Keratinocyte (primary cell): ENCODE measurements at regions not wholly inside any gene's neighbourhood (a gene's known extent, or its start where the extent isn't known, plus 50 kb on each side); places are given as distances from the start of the nearest gene placed in this dataset.

Experiments
- EZH2 ChIP-seq: IDR thresholded peaks from one replicate; pipeline ENCODE4 v1.6.1; 2012; ENCODE audit warnings: inconsistent platforms, mild to moderate bottlenecking, low read length, moderate library complexity
- TF ChIP-seq, protein P1 (sequence below), 3 experiments: IDR thresholded peaks in 1 of 3; conservative IDR thresholded peaks in 1 of 3; optimal IDR thresholded peaks in 1 of 3; 2 replicates in 2 of 3; 3 replicates in 1 of 3; pipeline versions ENCODE3 to v1.5.1; 2011; ENCODE audit warnings: low read length in 3 of 3, mild to moderate bottlenecking in 3 of 3, moderate library complexity in 2 of 3, control low read depth in 1 of 3, inconsistent platforms in 1 of 3; ENCODE audit not compliant: insufficient read depth in 2 of 3; ENCODE audit errors: extremely low read depth in 1 of 3

- TF ChIP-seq EZH2 = no peak
- TF ChIP-seq, protein P1, sequence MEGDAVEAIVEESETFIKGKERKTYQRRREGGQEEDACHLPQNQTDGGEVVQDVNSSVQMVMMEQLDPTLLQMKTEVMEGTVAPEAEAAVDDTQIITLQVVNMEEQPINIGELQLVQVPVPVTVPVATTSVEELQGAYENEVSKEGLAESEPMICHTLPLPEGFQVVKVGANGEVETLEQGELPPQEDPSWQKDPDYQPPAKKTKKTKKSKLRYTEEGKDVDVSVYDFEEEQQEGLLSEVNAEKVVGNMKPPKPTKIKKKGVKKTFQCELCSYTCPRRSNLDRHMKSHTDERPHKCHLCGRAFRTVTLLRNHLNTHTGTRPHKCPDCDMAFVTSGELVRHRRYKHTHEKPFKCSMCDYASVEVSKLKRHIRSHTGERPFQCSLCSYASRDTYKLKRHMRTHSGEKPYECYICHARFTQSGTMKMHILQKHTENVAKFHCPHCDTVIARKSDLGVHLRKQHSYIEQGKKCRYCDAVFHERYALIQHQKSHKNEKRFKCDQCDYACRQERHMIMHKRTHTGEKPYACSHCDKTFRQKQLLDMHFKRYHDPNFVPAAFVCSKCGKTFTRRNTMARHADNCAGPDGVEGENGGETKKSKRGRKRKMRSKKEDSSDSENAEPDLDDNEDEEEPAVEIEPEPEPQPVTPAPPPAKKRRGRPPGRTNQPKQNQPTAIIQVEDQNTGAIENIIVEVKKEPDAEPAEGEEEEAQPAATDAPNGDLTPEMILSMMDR (optimal IDR thresholded peaks at IDR 0.05 in 1 of 3, IDR thresholded peaks at IDR 0.05 in 1 of 3, conservative IDR thresholded peaks at IDR 0.05 in 1 of 3; ENCODE audit: extremely low read depth in 1 of 3, insufficient read depth in 2 of 3, low read length in 3 of 3) = peak in 1 of 3 experiments; percentile 19
Observed at GRCh38 chr13:84870190-84870589, 929.0 kb downstream of the SLITRK6 start.
